GM18861 (cell line): ENCODE measurements at regions not wholly inside any gene's neighbourhood (a gene's known extent, or its start where the extent isn't known, plus 50 kb on each side); places are given as distances from the start of the nearest gene placed in this dataset.
"Not testable (repeated sequence)": the region's sequence is repeated elsewhere in the genome, so short reads cannot be mapped to it uniquely, and the experiment has no call there.

Experiments
- ATAC-seq: cut with Tn5 transposase; IDR thresholded peaks from one replicate; pipeline ENCODE4 v1.9.1; 2021; ENCODE audit not compliant: unreplicated experiment

GRCh38 chr5:60446917-60447316, 253.0 kb downstream of the DEPDC1B start:
- no peak for ATAC-seq

- no peak for ATAC-seq
Observed at GRCh38 chr5:60445921-60446320, 254.0 kb downstream of the DEPDC1B start.

GRCh38 chr5:60445427-60445826, 254.5 kb downstream of the DEPDC1B start:
- no peak for ATAC-seq

GRCh38 chr5:60444661-60445360, 255.2 kb downstream of the DEPDC1B start:
- no peak for ATAC-seq

- ATAC-seq, result no peak
Observed at GRCh38 chr5:60439552-60439951, 260.4 kb downstream of the DEPDC1B start.

- no peak for ATAC-seq
Observed at GRCh38 chr5:60437308-60437707, 262.7 kb downstream of the DEPDC1B start.

GRCh38 chr5:60436518-60436917, 263.4 kb downstream of the DEPDC1B start:
- ATAC-seq, result no peak

GRCh38 chr5:60435808-60436207, 264.2 kb downstream of the DEPDC1B start:
- ATAC-seq, result no peak

- not testable (repeated sequence) for ATAC-seq
Observed at GRCh38 chr5:60426189-60426588, 273.8 kb downstream of the DEPDC1B start.

- not testable (repeated sequence) for ATAC-seq
Observed at GRCh38 chr5:60420773-60421172, 279.2 kb downstream of the DEPDC1B start.

GRCh38 chr5:60417500-60418181, 282.3 kb downstream of the DEPDC1B start:
- ATAC-seq, result no peak

GRCh38 chr5:60415443-60415842, 284.5 kb downstream of the DEPDC1B start:
- ATAC-seq, result no peak

- no peak for ATAC-seq
Observed at GRCh38 chr5:60410427-60410826, 289.5 kb downstream of the DEPDC1B start.

- no peak for ATAC-seq
Observed at GRCh38 chr5:60404171-60404570, 295.8 kb downstream of the DEPDC1B start.

- ATAC-seq, result no peak
Observed at GRCh38 chr5:60403343-60404006, 296.5 kb downstream of the DEPDC1B start.

GRCh38 chr5:60402161-60402785, 297.7 kb downstream of the DEPDC1B start:
- ATAC-seq, result no peak

- ATAC-seq, result no peak
Observed at GRCh38 chr5:60401526-60401925, 298.4 kb downstream of the DEPDC1B start.

- no peak for ATAC-seq
Observed at GRCh38 chr5:60399507-60399906, 300.5 kb downstream of the DEPDC1B start.

- no peak for ATAC-seq
Observed at GRCh38 chr5:60395712-60396329, 304.1 kb downstream of the DEPDC1B start.

- ATAC-seq, result no peak
Observed at GRCh38 chr5:60387051-60387440, 312.9 kb downstream of the DEPDC1B start.

- no peak for ATAC-seq
Observed at GRCh38 chr5:60386436-60387050, 313.4 kb downstream of the DEPDC1B start.
